DND-41 (cell line): ENCODE measurements at regions not wholly inside any gene's neighbourhood (a gene's known extent, or its start where the extent isn't known, plus 50 kb on each side); places are given as distances from the start of the nearest gene placed in this dataset.

Experiments
- CTCF ChIP-seq: IDR thresholded peaks from 2 replicates; pipeline ENCODE4 v1.5.1; 2012; ENCODE audit warnings: borderline replicate concordance, low read length, moderate library complexity, mild to moderate bottlenecking; ENCODE audit not compliant: poor library complexity, severe bottlenecking; ENCODE audit errors: extremely low read depth
- EZH2 ChIP-seq: IDR thresholded peaks from 3 replicates; pipeline ENCODE4 v1.6.1; 2012; ENCODE audit warnings: borderline replicate concordance, low read depth, mild to moderate bottlenecking, moderate library complexity, low read length, inconsistent platforms; ENCODE audit not compliant: severe bottlenecking

- TF ChIP-seq CTCF, result no peak
- TF ChIP-seq EZH2, result no peak
Measured at GRCh38 chr1:221448585-221449175, 293.2 kb downstream of the DUSP10 start.
